ENCODE measurements at regions not wholly inside any gene's neighbourhood (a gene's known extent, or its start where the extent isn't known, plus 50 kb on each side); places are given as distances from the start of the nearest gene placed in this dataset.

- H3K36me3 ChIP-seq (replicated peaks in 1 of 2; ENCODE audit: control extremely low read depth in 1 of 2, control insufficient read depth in 1 of 2, extremely low read depth in 1 of 2, insufficient read depth in 2 of 2, low read length in 1 of 2) = no peaks in the 10 kb centered on the region
- H3K27ac Mint-ChIP-seq = no peak overlapping the region
These were observed 2204.9 kb upstream of the WWC1 start for GRCh38 chr5:166086568-166086967.

DNA sequence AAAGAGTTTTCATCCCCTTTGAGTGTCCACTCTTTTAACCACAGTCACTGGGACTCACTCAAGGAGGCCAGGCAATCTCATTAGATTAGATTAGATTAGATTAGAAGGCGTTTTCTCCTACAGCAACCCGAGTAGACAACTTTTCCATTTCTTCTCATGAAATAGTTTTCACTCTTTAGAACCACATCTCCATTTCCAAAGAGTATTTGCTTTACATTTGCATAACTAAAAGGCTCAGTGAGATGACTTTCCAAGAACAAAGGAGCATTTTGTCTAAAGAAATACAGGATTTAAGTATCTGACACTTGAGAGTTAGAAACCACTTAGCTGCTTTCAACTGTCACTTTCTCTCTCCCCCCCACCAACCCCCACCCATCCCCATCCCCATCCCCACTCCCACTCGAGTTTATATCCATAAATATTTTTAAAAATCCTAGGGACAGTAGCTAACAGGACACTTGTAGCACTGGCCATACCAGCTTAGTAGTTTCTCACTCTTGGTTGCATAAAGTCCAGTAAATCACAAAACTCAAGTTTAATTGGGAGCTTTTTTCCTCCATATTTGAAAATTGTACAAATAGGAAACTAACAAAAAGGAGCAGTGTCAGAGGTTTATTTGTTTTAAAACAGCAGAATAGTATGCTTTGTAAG is 2202.9 kb upstream of the WWC1 start:
- no peaks in the 10 kb centered on the region for H3K27me3 Mint-ChIP-seq

More at GRCh38 chr5:166086568-166086967, 2204.9 kb upstream of the WWC1 start:
- no peaks in the 10 kb centered on the region for H4K20me1 ChIP-seq (ENCODE audit: control insufficient read depth, insufficient read depth, low read length, poor library complexity, severe bottlenecking)
- no peak overlapping the region for H3K27ac ChIP-seq (ENCODE audit: low read length in 2 of 2)
- no peak overlapping the region for H3K9ac ChIP-seq (ENCODE audit: low read length)
- intact Hi-C loops (cut with micrococcal nuclease) = no loop called here
- H3K4me1 Mint-ChIP-seq = no peaks in the 10 kb centered on the region
- H3K27me3 Mint-ChIP-seq = no peaks in the 10 kb centered on the region
- no peaks in the 10 kb centered on the region for H3K79me2 ChIP-seq (ENCODE audit: control insufficient read depth, insufficient read depth, low read length)
- no peak overlapping the region for H2AFZ ChIP-seq (ENCODE audit: insufficient read depth, low read depth, low read length, poor library complexity, severe bottlenecking)
- H3K27me3 ChIP-seq (replicated peaks in 1 of 4; ENCODE audit: control extremely low read depth in 1 of 4, control insufficient read depth in 3 of 4, insufficient read depth in 4 of 4, low read length in 3 of 4) = no peaks in the 10 kb centered on the region
- WGBS (ENCODE audit: insufficient coverage) = no CpG with 5 or more reads among the region's 2 CpGs
- H3K4me2 ChIP-seq (replicated peaks; ENCODE audit: low read depth, low read length, poor library complexity, severe bottlenecking) = no peak overlapping the region
- ChIA-PET CTCF (no interaction called here), POLR2A (no interaction called here)
- no peaks in the 10 kb centered on the region for H3K4me1 ChIP-seq (ENCODE audit: control insufficient read depth in 2 of 2, insufficient read depth in 2 of 2, low read length in 2 of 2)
- H3K4me3 ChIP-seq (ENCODE audit: control extremely low read depth in 1 of 5, extremely low read depth in 1 of 5, insufficient read depth in 1 of 5, low read depth in 2 of 5, low read length in 4 of 5) = no peak overlapping the region
- no peaks in the 10 kb centered on the region for H3K9me3 Mint-ChIP-seq (ENCODE audit: insufficient read depth)
- TF ChIP-seq, protein P1, sequence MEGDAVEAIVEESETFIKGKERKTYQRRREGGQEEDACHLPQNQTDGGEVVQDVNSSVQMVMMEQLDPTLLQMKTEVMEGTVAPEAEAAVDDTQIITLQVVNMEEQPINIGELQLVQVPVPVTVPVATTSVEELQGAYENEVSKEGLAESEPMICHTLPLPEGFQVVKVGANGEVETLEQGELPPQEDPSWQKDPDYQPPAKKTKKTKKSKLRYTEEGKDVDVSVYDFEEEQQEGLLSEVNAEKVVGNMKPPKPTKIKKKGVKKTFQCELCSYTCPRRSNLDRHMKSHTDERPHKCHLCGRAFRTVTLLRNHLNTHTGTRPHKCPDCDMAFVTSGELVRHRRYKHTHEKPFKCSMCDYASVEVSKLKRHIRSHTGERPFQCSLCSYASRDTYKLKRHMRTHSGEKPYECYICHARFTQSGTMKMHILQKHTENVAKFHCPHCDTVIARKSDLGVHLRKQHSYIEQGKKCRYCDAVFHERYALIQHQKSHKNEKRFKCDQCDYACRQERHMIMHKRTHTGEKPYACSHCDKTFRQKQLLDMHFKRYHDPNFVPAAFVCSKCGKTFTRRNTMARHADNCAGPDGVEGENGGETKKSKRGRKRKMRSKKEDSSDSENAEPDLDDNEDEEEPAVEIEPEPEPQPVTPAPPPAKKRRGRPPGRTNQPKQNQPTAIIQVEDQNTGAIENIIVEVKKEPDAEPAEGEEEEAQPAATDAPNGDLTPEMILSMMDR (IDR thresholded peaks at IDR 0.05) = no peak
- TF ChIP-seq EZH2 (IDR thresholded peaks at IDR 0.05; ENCODE audit: borderline replicate concordance, insufficient read depth, low read depth, low read length, poor library complexity, severe bottlenecking) = no peak
- DNase-seq = no peak
- no peaks in the 10 kb centered on the region for H3K9me3 ChIP-seq (ENCODE audit: control extremely low read depth in 1 of 3, control insufficient read depth in 2 of 3, insufficient read depth in 1 of 3, low read length in 2 of 3)
- H3K4me3 Mint-ChIP-seq = no peak overlapping the region
- no peak for ATAC-seq (ENCODE audit: low read depth)

More for the DNA sequence above, 2202.9 kb upstream of the WWC1 start:
- no peak for DNase-seq
- Histone ChIP-seq H3K27ac (ENCODE audit: low read length in 2 of 2) (no peak overlapping the region), H3K9me3 (ENCODE audit: control extremely low read depth in 1 of 3, control insufficient read depth in 2 of 3, insufficient read depth in 1 of 3, low read length in 2 of 3) (peaks cover 0 to 6% (median 0%) of the 10 kb centered on the region in 3 donors), H2AFZ (ENCODE audit: insufficient read depth, low read depth, low read length, poor library complexity, severe bottlenecking) (no peak overlapping the region), H3K4me1 (ENCODE audit: control insufficient read depth in 2 of 2, insufficient read depth in 2 of 2, low read length in 2 of 2) (no peaks in the 10 kb centered on the region), H4K20me1 (ENCODE audit: control insufficient read depth, insufficient read depth, low read length, poor library complexity, severe bottlenecking) (no peaks in the 10 kb centered on the region), H3K36me3 (replicated peaks in 1 of 2; ENCODE audit: control extremely low read depth in 1 of 2, control insufficient read depth in 1 of 2, extremely low read depth in 1 of 2, insufficient read depth in 2 of 2, low read length in 1 of 2) (no peaks in the 10 kb centered on the region), H3K27me3 (replicated peaks in 1 of 4; ENCODE audit: control extremely low read depth in 1 of 4, control insufficient read depth in 3 of 4, insufficient read depth in 4 of 4, low read length in 3 of 4) (no peaks in the 10 kb centered on the region), H3K9ac (ENCODE audit: low read length) (no peak overlapping the region), H3K4me3 (ENCODE audit: control extremely low read depth in 1 of 5, extremely low read depth in 1 of 5, insufficient read depth in 1 of 5, low read depth in 2 of 5, low read length in 4 of 5) (no peak overlapping the region), H3K4me2 (replicated peaks; ENCODE audit: low read depth, low read length, poor library complexity, severe bottlenecking) (no peak overlapping the region), H3K79me2 (ENCODE audit: control insufficient read depth, insufficient read depth, low read length) (no peaks in the 10 kb centered on the region)
- Mint-ChIP-seq H3K9me3 (ENCODE audit: insufficient read depth) (no peaks in the 10 kb centered on the region), H3K27ac (no peak overlapping the region), H3K4me3 (no peak overlapping the region), H3K4me1 (no peaks in the 10 kb centered on the region)
- TF ChIP-seq, protein P1 (IDR thresholded peaks at IDR 0.05) = no peak
- no peak for TF ChIP-seq EZH2 (IDR thresholded peaks at IDR 0.05; ENCODE audit: borderline replicate concordance, insufficient read depth, low read depth, low read length, poor library complexity, severe bottlenecking)
- ChIA-PET CTCF (no interaction called here), POLR2A (no interaction called here)
- no peak for ATAC-seq (ENCODE audit: low read depth)
- intact Hi-C loops (cut with micrococcal nuclease) = no loop called here
- WGBS (ENCODE audit: insufficient coverage) = no CpG with 5 or more reads among the region's 3 CpGs
